SK-N-SH (cell line): ENCODE measurements at regions not wholly inside any gene's neighbourhood (a gene's known extent, or its start where the extent isn't known, plus 50 kb on each side); places are given as distances from the start of the nearest gene placed in this dataset.

Experiments used
- CTCF ChIA-PET: fragments of 300-600, 350-600 bp; formaldehyde crosslinking; extraction: SDS; loops from one replicate; lab custom pipeline; 2021; lab: Yijun Ruan, JAX
- POLR2A ChIA-PET: fragments of 350-600 bp; sonication (Branson Sonifier 250); formaldehyde crosslinking; extraction: SDS; loops from one replicate; lab custom pipeline; 2020; ENCODE audit warnings: antibody characterized with exemption, inconsistent platforms; lab: Yijun Ruan, JAX
- DNase-seq: peaks from one replicate; pipeline ENCODE4 v3.0.0; 2012
- H2AFZ ChIP-seq: fragments of 200-600 bp; sonication (generic); 2 replicates; pipeline ENCODE4 v1.8.1; 2016; ENCODE audit warnings: antibody characterized with exemption, mild to moderate bottlenecking, low read depth
- H3F3A ChIP-seq: fragments of 200-600 bp; sonication (generic); replicated peaks from 2 replicates; pipeline ENCODE3; 2016; ENCODE audit warnings: antibody characterized with exemption, mild to moderate bottlenecking; ENCODE audit not compliant: insufficient read depth
- H3K27ac ChIP-seq, 2 experiments: fragments of 200-500 bp in 1 of 2; fragments of 200-600 bp in 1 of 2; sonication (Bioruptor generic) in 1 of 2; sonication (generic), shearing (Covaris generic) in 1 of 2; 2 replicates each; pipeline versions ENCODE4 v1.5.1 to v1.6.1; 2014 to 2016; ENCODE audit warnings: low read depth in 2 of 2, inconsistent platforms in 1 of 2, low read length in 1 of 2, mild to moderate bottlenecking in 1 of 2, mixed read lengths in 1 of 2
- H3K27me3 ChIP-seq: fragments of 200-600 bp; sonication (generic), shearing (Covaris generic); 2 replicates; pipeline ENCODE4 v1.6.1; 2016; ENCODE audit warnings: mixed run types; ENCODE audit not compliant: insufficient read depth
- H3K36me3 ChIP-seq, 2 experiments: fragments of 200-500 bp in 1 of 2; fragments of 200-600 bp in 1 of 2; sonication (Bioruptor generic) in 1 of 2; sonication (generic) in 1 of 2; replicated peaks in 1 of 2; 2 replicates each; pipeline versions ENCODE3 to v1.5.1; 2014 to 2016; ENCODE audit warnings: low read length in 1 of 2, mild to moderate bottlenecking in 1 of 2; ENCODE audit not compliant: insufficient read depth in 2 of 2, control insufficient read depth in 1 of 2
- H3K4me1 ChIP-seq, 2 experiments: fragments of 200-500 bp in 1 of 2; fragments of 200-600 bp in 1 of 2; sonication (Bioruptor generic) in 1 of 2; sonication (generic), shearing (Covaris generic) in 1 of 2; 2 replicates each; pipeline versions ENCODE4 v1.5.1 to v1.6.1; 2014 to 2016; ENCODE audit warnings: low read depth in 1 of 2, low read length in 1 of 2, mixed run types in 1 of 2; ENCODE audit not compliant: insufficient read depth in 2 of 2, control insufficient read depth in 1 of 2
- H3K4me2 ChIP-seq: fragments of 200-600 bp; sonication (generic), shearing (Covaris generic); 2 replicates; pipeline ENCODE4 v1.6.1; 2017; ENCODE audit warnings: mixed run types
- H3K4me3 ChIP-seq, 2 experiments: fragments of 200-500 bp in 1 of 2; fragments of 200-600 bp in 1 of 2; sonication (Bioruptor generic) in 1 of 2; sonication (generic), shearing (Covaris generic) in 1 of 2; 2 replicates each; pipeline versions ENCODE4 v1.5.1 to v1.8.1; 2014 to 2016; ENCODE audit warnings: low read depth in 2 of 2, inconsistent platforms in 1 of 2, low read length in 1 of 2, mild to moderate bottlenecking in 1 of 2, mixed read lengths in 1 of 2, moderate library complexity in 1 of 2
- H3K79me2 ChIP-seq: fragments of 200-600 bp; sonication (generic); 2 replicates; pipeline ENCODE4 v1.8.1; 2017; ENCODE audit warnings: mild to moderate bottlenecking; ENCODE audit not compliant: insufficient read depth
- H3K9ac ChIP-seq: fragments of 200-600 bp; sonication (generic); 2 replicates; pipeline ENCODE4 v1.6.1; 2017; ENCODE audit warnings: mixed run types
- H3K9me2 ChIP-seq: fragments of 200-600 bp; sonication (generic); 2 replicates; pipeline ENCODE4 v1.6.1; 2017; ENCODE audit warnings: mixed run types
- H3K9me3 ChIP-seq: fragments of 200-600 bp; sonication (generic); 2 replicates; pipeline ENCODE4 v1.6.1; 2017; ENCODE audit warnings: mixed run types, mild to moderate bottlenecking, moderate library complexity
- H4K20me1 ChIP-seq: fragments of 200-600 bp; sonication (generic); 2 replicates; pipeline ENCODE4 v1.6.1; 2017; ENCODE audit warnings: mild to moderate bottlenecking, mixed run types; ENCODE audit not compliant: insufficient read depth
- CTCF ChIP-seq: fragments of 200-600 bp; sonication (generic); IDR thresholded peaks from 2 replicates; pipeline ENCODE4 v1.6.1; 2017; ENCODE audit warnings: antibody characterized with exemption, mild to moderate bottlenecking, moderate library complexity
- ELF1 ChIP-seq: IDR thresholded peaks from 2 replicates; pipeline ENCODE4 v1.4.0; 2012
- EZH2phosphoT487 ChIP-seq: fragments of 200-600 bp; sonication (generic); IDR thresholded peaks from 2 replicates; pipeline ENCODE4 v1.6.1; 2017; ENCODE audit warnings: low read depth, mixed run types, mild to moderate bottlenecking, antibody characterized with exemption, moderate library complexity, borderline replicate concordance
- FOSL2 ChIP-seq: IDR thresholded peaks from 2 replicates; pipeline ENCODE4 v1.4.0; 2012; ENCODE audit warnings: low read depth, mild to moderate bottlenecking, moderate library complexity, borderline replicate concordance
- IRF3 ChIP-seq: fragments of 150-350 bp; IDR thresholded peaks from 2 replicates; pipeline ENCODE4 v1.6.1; 2016; ENCODE audit warnings: mild to moderate bottlenecking, low read depth, low read length
- JUND ChIP-seq: IDR thresholded peaks from 2 replicates; pipeline ENCODE4 v1.4.0; 2012
- MEF2A ChIP-seq: IDR thresholded peaks from 2 replicates; pipeline ENCODE4 v1.4.0; 2012; ENCODE audit warnings: low read depth, borderline replicate concordance
- MXI1 ChIP-seq: IDR thresholded peaks from 2 replicates; pipeline ENCODE4 v1.6.1; 2012; ENCODE audit warnings: mild to moderate bottlenecking, low read depth, low read length, improper control_type of control experiment
- NRF1 ChIP-seq: IDR thresholded peaks from 2 replicates; pipeline ENCODE4 v1.6.1; 2012; ENCODE audit warnings: low read depth, mild to moderate bottlenecking, low read length
- RCOR1 ChIP-seq: fragments of 150-350 bp; IDR thresholded peaks from 2 replicates; pipeline ENCODE4 v1.6.1; 2017; ENCODE audit warnings: antibody characterized with exemption, low read length
- REST ChIP-seq: IDR thresholded peaks from 2 replicates; pipeline ENCODE4 v1.6.1; 2012; ENCODE audit warnings: mild to moderate bottlenecking, low read depth, low read length, moderate library complexity
- SMC3 ChIP-seq: IDR thresholded peaks from 2 replicates; pipeline ENCODE4 v1.6.1; 2012; ENCODE audit warnings: low read depth, low read length, improper control_type of control experiment
- USF2 ChIP-seq: fragments of 150-350 bp; IDR thresholded peaks from 2 replicates; pipeline ENCODE4 v1.6.1; 2017; ENCODE audit warnings: antibody characterized with exemption, low read length, low read depth, borderline replicate concordance
- WGBS: methylation state at CpG from one replicate; pipeline ENCODE4 v1.1.6; 2017; ENCODE audit warnings: low lambda C conversion rate; 5-methylcytosine and 5-hydroxymethylcytosine counted together
- TF ChIP-seq, protein P1 (sequence below): IDR thresholded peaks from 2 replicates; pipeline ENCODE4 v1.4.0; 2012; ENCODE audit warnings: low read depth, borderline replicate concordance

DNA sequence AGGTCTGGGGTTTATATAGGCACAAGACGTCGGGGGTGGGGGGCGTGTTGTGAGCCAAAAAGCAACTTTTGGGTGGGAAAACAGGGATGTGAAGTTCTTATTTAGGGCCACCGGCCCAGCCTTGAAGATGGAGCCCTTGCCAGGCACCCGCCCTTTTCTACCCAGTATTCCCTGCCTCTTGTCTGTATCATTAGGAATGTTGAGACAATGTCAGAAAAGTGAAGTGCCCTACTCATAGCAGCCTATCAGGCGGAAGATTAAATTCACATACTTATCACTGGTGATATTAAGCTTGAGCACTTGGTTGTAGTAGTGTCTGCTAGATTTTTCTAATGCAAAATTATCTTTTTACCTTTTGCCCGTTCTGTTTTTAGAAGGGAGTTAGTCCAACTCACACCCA lies 293.5 kb downstream of the CDH10 start:
- CTCF ChIA-PET, result no interaction called here
- WGBS, result 10% methylated on average over 7 of the region's 7 CpGs
- Histone ChIP-seq H3K4me2 (no peak overlapping the region), H3K27me3 (peaks cover 10% of the 10 kb centered on the region; the same call in 1 of the 2 replicates), H3F3A (no peaks in the 10 kb centered on the region), H3K4me1 (no peaks in the 10 kb centered on the region), H3K9me3 (no peaks in the 10 kb centered on the region), H3K9me2 (no peaks in the 10 kb centered on the region), H3K9ac (no peak overlapping the region), H3K36me3 (no peaks in the 10 kb centered on the region), H4K20me1 (no peaks in the 10 kb centered on the region), H2AFZ (no peak overlapping the region), H3K79me2 (no peaks in the 10 kb centered on the region), H3K4me3 (no peak overlapping the region), H3K27ac (no peak overlapping the region)
- no peak for DNase-seq
- POLR2A ChIA-PET, result no interaction called here
- no peak for TF ChIP-seq USF2
- TF ChIP-seq EZH2phosphoT487, result no peak
- no peak for TF ChIP-seq NRF1
- no peak for TF ChIP-seq SMC3
- no peak for TF ChIP-seq MEF2A
- TF ChIP-seq CTCF, result no peak
- no peak for TF ChIP-seq JUND
- TF ChIP-seq MXI1, result no peak

- no peak overlapping the region for H2AFZ ChIP-seq
- TF ChIP-seq IRF3 (no peak), RCOR1 (no peak), FOSL2 (no peak), ELF1 (no peak), REST (no peak), CTCF (no peak)
- TF ChIP-seq, protein P1, sequence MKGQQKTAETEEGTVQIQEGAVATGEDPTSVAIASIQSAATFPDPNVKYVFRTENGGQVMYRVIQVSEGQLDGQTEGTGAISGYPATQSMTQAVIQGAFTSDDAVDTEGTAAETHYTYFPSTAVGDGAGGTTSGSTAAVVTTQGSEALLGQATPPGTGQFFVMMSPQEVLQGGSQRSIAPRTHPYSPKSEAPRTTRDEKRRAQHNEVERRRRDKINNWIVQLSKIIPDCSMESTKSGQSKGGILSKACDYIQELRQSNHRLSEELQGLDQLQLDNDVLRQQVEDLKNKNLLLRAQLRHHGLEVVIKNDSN, result no peak
- TF ChIP-seq, all 33 proteins: peak for 0
- Histone ChIP-seq H3K36me3 (no peaks in the 10 kb centered on the region), H3K4me3 (no peak overlapping the region), H3K9me3 (no peaks in the 10 kb centered on the region), H4K20me1 (no peaks in the 10 kb centered on the region), H3K4me2 (no peak overlapping the region), H3K27ac (no peak overlapping the region), H3K9ac (no peak overlapping the region), H3K4me1 (no peaks in the 10 kb centered on the region), H3K79me2 (no peaks in the 10 kb centered on the region), H3K9me2 (no peaks in the 10 kb centered on the region), H3F3A (no peaks in the 10 kb centered on the region), H3K27me3 (peaks cover 10% of the 10 kb centered on the region; the same call in 1 of the 2 replicates)
- ChIA-PET POLR2A (no interaction called here), CTCF (no interaction called here)
- DNase-seq, result no peak
- 3% methylated on average over 2 of the region's 2 CpGs for WGBS
Observed at GRCh38 chr5:24353016-24353415, 291.8 kb downstream of the CDH10 start.
